Activated naive CD8-positive, alpha-beta T cell treated with anti-CD3 and anti-CD28 coated beads, Interleukin-2, amount 10 ng/mL, durations not matched to agents 7 days and 5 days (primary cell): ENCODE measurements at regions not wholly inside any gene's neighbourhood (a gene's known extent, or its start where the extent isn't known, plus 50 kb on each side); places are given as distances from the start of the nearest gene placed in this dataset.
"Not testable (repeated sequence)": the region's sequence is repeated elsewhere in the genome, so short reads cannot be mapped to it uniquely, and the experiment has no call there.

Experiments used
- ATAC-seq: fragments of 150-1000 bp; cut with Tn5 transposase; one replicate; pipeline ENCODE4 v1.10.0; 2021; ENCODE audit warnings: low read depth, moderate library complexity
- POLR2A ChIA-PET: fragments of 350-600 bp; sonication (Branson Sonifier 250); formaldehyde crosslinking; loops from one replicate; lab custom pipeline; 2021; ENCODE audit warnings: antibody characterized with exemption; lab: Charles Lee
- DNase-seq: peaks from one replicate; pipeline ENCODE4 v3.0.0; 2021
- H3K27ac Mint-ChIP-seq: one replicate; pipeline ENCODE4 v1.8.0; 2022; ENCODE audit warnings: mild to moderate bottlenecking, mixed read lengths
- H3K27me3 Mint-ChIP-seq: one replicate; pipeline ENCODE4 v1.8.0; 2022; ENCODE audit warnings: mild to moderate bottlenecking, moderate library complexity, mixed read lengths
- H3K36me3 Mint-ChIP-seq: one replicate; pipeline ENCODE4 v1.8.0; 2021; ENCODE audit warnings: mild to moderate bottlenecking, mixed read lengths
- H3K4me1 Mint-ChIP-seq: one replicate; pipeline ENCODE4 v1.8.0; 2021; ENCODE audit warnings: mixed read lengths
- H3K4me3 Mint-ChIP-seq: one replicate; pipeline ENCODE4 v1.8.0; 2022; ENCODE audit warnings: mild to moderate bottlenecking, moderate library complexity, mixed read lengths
- H3K9me3 Mint-ChIP-seq: one replicate; pipeline ENCODE4 v1.8.0; 2021; ENCODE audit warnings: mixed read lengths

GRCh38 chr9:108779551-108780325 is 76.0 kb downstream of the ACTL7B start:
- no peak for DNase-seq
- Mint-ChIP-seq H3K27ac (no peak overlapping the region), H3K27me3 (peaks cover 26% of the 10 kb centered on the region), H3K9me3 (no peaks in the 10 kb centered on the region), H3K4me3 (no peak overlapping the region), H3K36me3 (no peaks in the 10 kb centered on the region), H3K4me1 (peaks cover 8% of the 10 kb centered on the region)
- ATAC-seq: no peak
- POLR2A ChIA-PET: no interaction called here

- no peak for ATAC-seq
- H3K27ac Mint-ChIP-seq: no peak overlapping the region
- H3K36me3 Mint-ChIP-seq: no peaks in the 10 kb centered on the region
- no peak for DNase-seq
- H3K27me3 Mint-ChIP-seq: peaks cover 25% of the 10 kb centered on the region
- no peak overlapping the region for H3K4me3 Mint-ChIP-seq
- POLR2A ChIA-PET: no interaction called here
- no peaks in the 10 kb centered on the region for H3K9me3 Mint-ChIP-seq
- H3K4me1 Mint-ChIP-seq: no peaks in the 10 kb centered on the region
Observed at GRCh38 chr9:108776920-108777639, 78.7 kb downstream of the ACTL7B start.

- Mint-ChIP-seq H3K4me1 (no peaks in the 10 kb centered on the region), H3K27ac (no peak overlapping the region), H3K4me3 (no peak overlapping the region), H3K27me3 (peaks cover 17% of the 10 kb centered on the region), H3K36me3 (no peaks in the 10 kb centered on the region), H3K9me3 (no peaks in the 10 kb centered on the region)
- POLR2A ChIA-PET: no interaction called here
- DNase-seq (no peak), ATAC-seq (no peak)
Observed at GRCh38 chr9:108775901-108776306, 79.9 kb downstream of the ACTL7B start.

- ATAC-seq, H3K27me3 Mint-ChIP-seq, H3K9me3 Mint-ChIP-seq, DNase-seq, H3K4me1 Mint-ChIP-seq, H3K27ac Mint-ChIP-seq, H3K36me3 Mint-ChIP-seq, H3K4me3 Mint-ChIP-seq, POLR2A ChIA-PET: not testable (repeated sequence)
Observed at GRCh38 chr9:108774088-108774487, 81.7 kb downstream of the ACTL7B start.

GRCh38 chr9:108772301-108772894 is 83.4 kb downstream of the ACTL7B start:
- Mint-ChIP-seq H3K4me3 (no peak overlapping the region), H3K4me1 (no peaks in the 10 kb centered on the region), H3K9me3 (no peaks in the 10 kb centered on the region), H3K27me3 (peaks cover 3% of the 10 kb centered on the region), H3K27ac (no peak overlapping the region), H3K36me3 (no peaks in the 10 kb centered on the region)
- POLR2A ChIA-PET: no interaction called here
- no peak for DNase-seq
- no peak for ATAC-seq

GRCh38 chr9:108768744-108769143 is 87.0 kb downstream of the ACTL7B start:
- POLR2A ChIA-PET: no interaction called here
- peaks cover 3% of the 10 kb centered on the region for H3K27me3 Mint-ChIP-seq
- H3K4me1 Mint-ChIP-seq: no peaks in the 10 kb centered on the region
- no peak overlapping the region for H3K4me3 Mint-ChIP-seq
- no peak for ATAC-seq
- no peak for DNase-seq
- no peaks in the 10 kb centered on the region for H3K9me3 Mint-ChIP-seq
- no peak overlapping the region for H3K27ac Mint-ChIP-seq
- no peaks in the 10 kb centered on the region for H3K36me3 Mint-ChIP-seq

GRCh38 chr9:108766626-108767161 is 89.1 kb downstream of the ACTL7B start:
- no peak overlapping the region for H3K27ac Mint-ChIP-seq

GRCh38 chr9:108765265-108765664 is 90.5 kb downstream of the ACTL7B start:
- Mint-ChIP-seq H3K27me3 (no peaks in the 10 kb centered on the region), H3K4me1 (no peaks in the 10 kb centered on the region), H3K4me3 (no peak overlapping the region), H3K9me3 (no peaks in the 10 kb centered on the region), H3K36me3 (no peaks in the 10 kb centered on the region), H3K27ac (no peak overlapping the region)
- DNase-seq (no peak), ATAC-seq (no peak)
- POLR2A ChIA-PET: no interaction called here

More at GRCh38 chr9:108766626-108767161, 89.1 kb downstream of the ACTL7B start:
- no peak for DNase-seq
- Mint-ChIP-seq H3K4me3 (no peak overlapping the region), H3K27me3 (no peaks in the 10 kb centered on the region), H3K9me3 (no peaks in the 10 kb centered on the region), H3K36me3 (no peaks in the 10 kb centered on the region), H3K4me1 (no peaks in the 10 kb centered on the region)
- POLR2A ChIA-PET: no interaction called here
- no peak for ATAC-seq

GRCh38 chr9:108762348-108763055 is 93.3 kb downstream of the ACTL7B start:
- POLR2A ChIA-PET: no interaction called here
- Mint-ChIP-seq H3K27ac (no peak overlapping the region), H3K4me3 (no peak overlapping the region), H3K9me3 (no peaks in the 10 kb centered on the region), H3K4me1 (no peaks in the 10 kb centered on the region), H3K36me3 (no peaks in the 10 kb centered on the region), H3K27me3 (no peaks in the 10 kb centered on the region)
- no peak for ATAC-seq
- no peak for DNase-seq

- H3K4me1 Mint-ChIP-seq: no peaks in the 10 kb centered on the region
- POLR2A ChIA-PET: no interaction called here
- H3K27me3 Mint-ChIP-seq: no peaks in the 10 kb centered on the region
- no peaks in the 10 kb centered on the region for H3K9me3 Mint-ChIP-seq
- DNase-seq: no peak
- H3K36me3 Mint-ChIP-seq: no peaks in the 10 kb centered on the region
- no peak for ATAC-seq
- H3K4me3 Mint-ChIP-seq: no peak overlapping the region
- H3K27ac Mint-ChIP-seq: no peak overlapping the region
Observed at GRCh38 chr9:108761655-108762347, 94.0 kb downstream of the ACTL7B start.

- no peaks in the 10 kb centered on the region for H3K9me3 Mint-ChIP-seq
- H3K27ac Mint-ChIP-seq: no peak overlapping the region
- no peak for ATAC-seq
Observed at GRCh38 chr9:108760841-108761240, 94.9 kb downstream of the ACTL7B start.

GRCh38 chr9:108759835-108760234 is 96.0 kb downstream of the ACTL7B start:
- no peaks in the 10 kb centered on the region for H3K4me1 Mint-ChIP-seq
- DNase-seq: no peak
- H3K9me3 Mint-ChIP-seq: no peaks in the 10 kb centered on the region
- POLR2A ChIA-PET: no interaction called here
- no peaks in the 10 kb centered on the region for H3K27me3 Mint-ChIP-seq
- no peaks in the 10 kb centered on the region for H3K36me3 Mint-ChIP-seq
- H3K27ac Mint-ChIP-seq: no peak overlapping the region
- H3K4me3 Mint-ChIP-seq: no peak overlapping the region
- ATAC-seq: no peak

More at GRCh38 chr9:108760841-108761240, 94.9 kb downstream of the ACTL7B start:
- H3K4me3 Mint-ChIP-seq: no peak overlapping the region
- POLR2A ChIA-PET: no interaction called here
- H3K4me1 Mint-ChIP-seq: no peaks in the 10 kb centered on the region
- H3K36me3 Mint-ChIP-seq: no peaks in the 10 kb centered on the region
- no peak for DNase-seq
- H3K27me3 Mint-ChIP-seq: no peaks in the 10 kb centered on the region

GRCh38 chr9:108759399-108759798 is 96.4 kb downstream of the ACTL7B start:
- Mint-ChIP-seq H3K27me3 (no peaks in the 10 kb centered on the region), H3K4me1 (no peaks in the 10 kb centered on the region), H3K4me3 (no peak overlapping the region), H3K9me3 (no peaks in the 10 kb centered on the region), H3K27ac (no peak overlapping the region), H3K36me3 (no peaks in the 10 kb centered on the region)
- no peak for DNase-seq
- no peak for ATAC-seq
- POLR2A ChIA-PET: no interaction called here
